Adrenal gland (tissue), 9 donors: ENCODE measurements at regions not wholly inside any gene's neighbourhood (a gene's known extent, or its start where the extent isn't known, plus 50 kb on each side); places are given as distances from the start of the nearest gene placed in this dataset.

Experiments used
- DNase-seq, 7 donors: peaks; one replicate each; pipeline ENCODE4 v3.0.0-alpha.2; 2019 to 2020
- H3K27ac ChIP-seq, 5 donors: fragments of 200-600 bp; sonication (generic) in 4 of 5; 1 replicate in 3 of 5; 2 replicates in 2 of 5; pipeline versions ENCODE4 v1.5.1 to v1.8.0; 2016 to 2020; ENCODE audit warnings: mild to moderate bottlenecking in 1 of 5
- H3K27me3 ChIP-seq: fragments of 200-600 bp; 2 replicates; pipeline ENCODE4 v1.8.0; 2021
- H3K36me3 ChIP-seq, 2 donors: fragments of 200-600 bp; replicated peaks in 1 of 2; 1 replicate in 1 of 2; 2 replicates in 1 of 2; pipeline versions ENCODE4 v1.5.1 to v1.8.0; 2018 to 2022
- H3K4me1 ChIP-seq, 2 donors: fragments of 200-600 bp; replicated peaks in 1 of 2; 1 replicate in 1 of 2; 2 replicates in 1 of 2; pipeline versions ENCODE4 v1.5.1 to v1.8.0; 2018 to 2021
- H3K4me3 ChIP-seq, 4 donors: fragments of 200-600 bp; sonication (generic) in 3 of 4; one replicate each; pipeline ENCODE4 v1.5.1; 2016 to 2018
- H3K9me3 ChIP-seq, 3 donors: fragments of 200-600 bp; sonication (generic) in 1 of 3; replicated peaks in 1 of 3; 1 replicate in 2 of 3; 2 replicates in 1 of 3; pipeline versions ENCODE4 v1.5.1 to v1.8.0; 2016 to 2021
- CTCF ChIP-seq, 6 experiments: fragments of 450-650 bp in 4 of 6; fragments of 200-600 bp in 2 of 6; sonication (generic) in 1 of 6; IDR thresholded peaks; 1 replicate in 5 of 6; 2 replicates in 1 of 6; pipeline versions ENCODE4 v1.5.1 to v1.8.0; 2016 to 2021; ENCODE audit warnings: antibody characterized with exemption in 6 of 6, mild to moderate bottlenecking in 2 of 6, moderate library complexity in 1 of 6
- POLR2A ChIP-seq, 2 donors: fragments of 450-650 bp; IDR thresholded peaks; one replicate each; pipeline ENCODE4 v1.6.1; 2017; ENCODE audit warnings: antibody characterized with exemption in 2 of 2, mild to moderate bottlenecking in 2 of 2, moderate library complexity in 1 of 2
- WGBS, 4 donors: extraction: QIAGEN DNeasy Blood & Tissue Kit in 2 of 4; methylation state at CpG; one replicate each; pipeline versions ENCODE4 v1.1.5 to v1.1.7; 2013 to 2017; 5-methylcytosine and 5-hydroxymethylcytosine counted together
- intact Hi-C, 2 donors: fragments of 100-400 bp; cut with DNase I; formaldehyde crosslinking; loops; one replicate each; pipeline versions ENCODE4 v1.14.1 to v1.15.0; 2022 to 2023
- donor health status: healthy with polysubstance abuse.
- donor health status: Bipolar disorder and iron deficiency.
- donor health status: DM: yes; HTN: yes; CAD: no.
- donor health status: DM: no; HTN: no; CAD: no.
- donor health status: DM: no; HTN: no; CAD: no.

DNA sequence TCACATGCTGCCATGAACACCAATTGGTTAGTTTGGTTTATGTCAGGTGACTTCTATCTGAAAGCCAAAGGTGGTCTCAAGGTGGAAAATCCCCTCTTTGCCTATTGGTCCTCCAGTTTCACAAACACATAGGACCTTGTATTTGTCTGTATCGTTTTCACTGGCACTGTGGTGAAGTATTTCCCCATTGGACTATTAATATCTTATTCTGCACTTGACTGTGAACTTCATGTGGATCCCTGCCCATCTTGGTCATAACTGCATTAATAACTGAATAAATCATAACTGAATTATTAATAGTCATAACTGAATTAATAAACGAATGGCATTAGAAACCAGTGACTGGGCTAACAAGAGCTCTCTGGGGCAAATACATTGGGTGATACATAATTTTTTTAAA, 341.3 kb upstream of the ADAMTS9 start:
- Histone ChIP-seq H3K36me3 (no peaks in the 10 kb centered on the region), H3K4me3 (no peak overlapping the region), H3K4me1 (no peaks in the 10 kb centered on the region), H3K27ac (no peak overlapping the region), H3K27me3 (no peaks in the 10 kb centered on the region), H3K9me3 (no peaks in the 10 kb centered on the region)
- TF ChIP-seq CTCF (IDR thresholded peaks at IDR 0.05) (no peak), POLR2A (IDR thresholded peaks at IDR 0.05) (no peak)
- 65 to 77% (median 73%) methylated on average over 2 of the region's 2 CpGs for WGBS, 4 donors
- DNase-seq = no peak
- intact Hi-C loops = no loop called here

DNA sequence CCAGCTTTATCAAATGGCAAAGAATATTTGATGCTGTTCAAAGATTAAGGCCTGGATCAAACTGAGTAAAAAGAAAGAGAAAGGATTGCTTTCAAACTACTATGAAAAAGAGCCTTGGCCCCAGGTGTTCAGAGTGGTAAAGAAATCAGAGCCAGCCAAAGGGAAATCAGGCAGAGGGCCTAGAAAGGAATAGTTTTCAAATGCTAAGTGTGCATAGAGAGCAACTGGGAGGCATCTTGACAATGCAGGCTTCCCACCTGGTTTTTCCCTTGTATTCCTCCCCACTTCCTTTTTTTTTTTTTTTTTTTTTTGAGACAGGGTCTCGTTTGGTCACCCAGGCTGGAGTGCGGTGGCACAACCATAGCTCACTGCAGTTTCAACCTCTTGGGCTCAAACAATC, 340.2 kb upstream of the ADAMTS9 start:
- Histone ChIP-seq H3K27me3 (no peaks in the 10 kb centered on the region), H3K27ac (no peak overlapping the region), H3K9me3 (no peaks in the 10 kb centered on the region), H3K4me1 (no peaks in the 10 kb centered on the region), H3K4me3 (no peak overlapping the region), H3K36me3 (no peaks in the 10 kb centered on the region)
- no peak for TF ChIP-seq POLR2A (IDR thresholded peaks at IDR 0.05)
- no peak for TF ChIP-seq CTCF (IDR thresholded peaks at IDR 0.05)
- WGBS, 4 donors = 80 to 98% (median 96%) methylated on average over 2 of the region's 2 CpGs
- intact Hi-C loops = no loop called here
- DNase-seq = no peak

GRCh38 chr3:65027335-65027734, 339.5 kb upstream of the ADAMTS9 start:
- intact Hi-C loops = no loop called here
- DNase-seq = no peak

GRCh38 chr3:65026151-65026550, 338.4 kb upstream of the ADAMTS9 start:
- intact Hi-C loops = no loop called here
- DNase-seq = no peak
- Histone ChIP-seq H3K4me1 (no peaks in the 10 kb centered on the region), H3K27ac (no peak overlapping the region), H3K9me3 (no peaks in the 10 kb centered on the region), H3K4me3 (no peak overlapping the region), H3K36me3 (no peaks in the 10 kb centered on the region), H3K27me3 (no peaks in the 10 kb centered on the region)
- TF ChIP-seq CTCF (IDR thresholded peaks at IDR 0.05) (no peak), POLR2A (IDR thresholded peaks at IDR 0.05) (no peak)
- 89 to 95% (median 90%) methylated on average over 9 of the region's 9 CpGs for WGBS, 4 donors

More at GRCh38 chr3:65027335-65027734, 339.5 kb upstream of the ADAMTS9 start:
- H3K9me3 ChIP-seq = no peaks in the 10 kb centered on the region
- no peaks in the 10 kb centered on the region for H3K27me3 ChIP-seq
- WGBS, 4 donors = 75 to 80% (median 79%) methylated on average over 8 of the region's 8 CpGs
- H3K27ac ChIP-seq = no peak overlapping the region
- no peak overlapping the region for H3K4me3 ChIP-seq
- TF ChIP-seq POLR2A (IDR thresholded peaks at IDR 0.05) = no peak
- TF ChIP-seq CTCF (IDR thresholded peaks at IDR 0.05) = no peak
- H3K36me3 ChIP-seq = no peaks in the 10 kb centered on the region
- H3K4me1 ChIP-seq = no peaks in the 10 kb centered on the region
